ENCODE measurements at regions not wholly inside any gene's neighbourhood (a gene's known extent, or its start where the extent isn't known, plus 50 kb on each side); places are given as distances from the start of the nearest gene placed in this dataset.
"Not testable (repeated sequence)": the region's sequence is repeated elsewhere in the genome, so short reads cannot be mapped to it uniquely, and the experiment has no call there.

DNA sequence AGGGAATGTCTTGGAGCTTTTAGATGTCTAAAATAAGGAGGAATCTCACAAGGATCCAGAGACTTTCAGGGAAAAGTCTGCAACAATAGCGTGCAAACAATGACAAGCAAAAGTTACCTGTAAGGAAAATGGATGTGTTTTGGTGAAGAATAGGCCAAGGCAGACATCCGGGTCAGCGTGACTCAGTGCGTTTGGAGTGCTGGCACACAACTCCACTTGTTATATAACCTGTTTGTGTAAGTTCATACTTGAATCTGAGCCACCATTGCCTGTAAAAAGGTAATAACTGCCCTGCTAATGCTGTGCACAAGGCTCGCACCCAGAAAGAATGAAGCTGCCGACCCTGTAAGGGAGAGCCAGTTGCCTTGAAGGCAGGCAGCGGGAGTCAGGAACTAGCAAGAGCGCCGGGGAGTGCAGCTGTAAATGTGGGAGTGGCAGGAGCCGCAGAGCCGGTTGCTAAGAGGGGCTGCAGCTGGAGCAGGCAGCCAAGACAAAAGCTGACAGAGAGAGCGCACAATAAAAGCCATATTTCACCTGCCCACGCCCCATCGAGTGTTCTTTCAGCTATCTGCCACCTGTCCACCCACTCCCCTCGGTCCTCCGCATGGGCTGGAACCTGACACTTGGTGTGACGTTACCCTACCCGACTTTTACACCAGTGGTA lies 638.5 kb upstream of the MIS18BP1 start:
- no TSS peak for BruUV-seq (replicated peaks)
- peak; percentile 2 for DNase-seq
- Mint-ChIP-seq H3K36me3 (ENCODE audit: insufficient read depth, unreplicated experiment) (no peaks in the 10 kb centered on the region), H3K4me1 (ENCODE audit: low read depth, unreplicated experiment) (no peaks in the 10 kb centered on the region), H3K27me3 (ENCODE audit: unreplicated experiment) (no peaks in the 10 kb centered on the region), H3K9me3 (ENCODE audit: low read depth, unreplicated experiment) (peaks cover 8% of the 10 kb centered on the region), H3K27ac (ENCODE audit: unreplicated experiment) (no peak overlapping the region), H3K4me3 (ENCODE audit: low read depth, unreplicated experiment) (peak overlapping the region; percentile 22)
- CTCF ChIA-PET = no interaction called here
- TF ChIP-seq, protein P1, sequence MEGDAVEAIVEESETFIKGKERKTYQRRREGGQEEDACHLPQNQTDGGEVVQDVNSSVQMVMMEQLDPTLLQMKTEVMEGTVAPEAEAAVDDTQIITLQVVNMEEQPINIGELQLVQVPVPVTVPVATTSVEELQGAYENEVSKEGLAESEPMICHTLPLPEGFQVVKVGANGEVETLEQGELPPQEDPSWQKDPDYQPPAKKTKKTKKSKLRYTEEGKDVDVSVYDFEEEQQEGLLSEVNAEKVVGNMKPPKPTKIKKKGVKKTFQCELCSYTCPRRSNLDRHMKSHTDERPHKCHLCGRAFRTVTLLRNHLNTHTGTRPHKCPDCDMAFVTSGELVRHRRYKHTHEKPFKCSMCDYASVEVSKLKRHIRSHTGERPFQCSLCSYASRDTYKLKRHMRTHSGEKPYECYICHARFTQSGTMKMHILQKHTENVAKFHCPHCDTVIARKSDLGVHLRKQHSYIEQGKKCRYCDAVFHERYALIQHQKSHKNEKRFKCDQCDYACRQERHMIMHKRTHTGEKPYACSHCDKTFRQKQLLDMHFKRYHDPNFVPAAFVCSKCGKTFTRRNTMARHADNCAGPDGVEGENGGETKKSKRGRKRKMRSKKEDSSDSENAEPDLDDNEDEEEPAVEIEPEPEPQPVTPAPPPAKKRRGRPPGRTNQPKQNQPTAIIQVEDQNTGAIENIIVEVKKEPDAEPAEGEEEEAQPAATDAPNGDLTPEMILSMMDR (IDR thresholded peaks at IDR 0.05; ENCODE audit: unreplicated experiment) = no peak
- intact Hi-C loops (cut with micrococcal nuclease; ENCODE audit: unreplicated experiment) = no loop called here

DNA sequence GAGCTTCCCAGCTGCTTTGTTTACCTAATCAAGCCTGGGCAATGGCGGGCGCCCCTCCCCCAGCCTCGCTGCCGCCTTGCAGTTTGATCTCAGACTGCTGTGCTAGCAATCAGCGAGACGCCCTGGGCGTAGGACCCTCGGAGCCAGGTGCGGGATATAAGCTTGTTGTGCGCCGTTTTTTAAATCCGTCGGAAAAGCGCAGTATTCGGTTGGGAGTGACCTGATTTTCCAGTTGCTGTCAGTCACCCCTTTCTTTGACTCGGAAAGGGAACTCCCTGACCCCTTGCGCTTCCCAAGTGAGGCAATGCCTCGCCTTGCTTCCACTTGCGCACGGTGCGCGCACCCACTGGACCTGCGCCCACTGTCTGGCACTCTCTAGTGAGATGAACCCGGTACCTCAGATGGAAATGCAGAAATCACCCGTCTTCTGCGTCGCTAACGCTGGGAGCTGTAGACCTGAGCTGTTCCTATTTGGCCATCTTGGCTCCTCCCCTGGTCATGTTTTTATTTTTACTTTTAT lies 635.8 kb upstream of the MIS18BP1 start:
- intact Hi-C loops (cut with micrococcal nuclease; ENCODE audit: unreplicated experiment); DNase-seq; H3K9me3 Mint-ChIP-seq (ENCODE audit: low read depth, unreplicated experiment); H3K27ac Mint-ChIP-seq (ENCODE audit: unreplicated experiment); H3K4me3 Mint-ChIP-seq (ENCODE audit: low read depth, unreplicated experiment); BruUV-seq (replicated peaks); CTCF ChIA-PET; H3K27me3 Mint-ChIP-seq (ENCODE audit: unreplicated experiment); H3K36me3 Mint-ChIP-seq (ENCODE audit: insufficient read depth, unreplicated experiment); H3K4me1 Mint-ChIP-seq (ENCODE audit: low read depth, unreplicated experiment): not testable (repeated sequence)

- H3K27ac Mint-ChIP-seq (ENCODE audit: unreplicated experiment) = no peak overlapping the region
- DNase-seq = no peak
- H3K4me3 Mint-ChIP-seq (ENCODE audit: low read depth, unreplicated experiment) = no peak overlapping the region
- H3K36me3 Mint-ChIP-seq (ENCODE audit: insufficient read depth, unreplicated experiment) = no peaks in the 10 kb centered on the region
- H3K9me3 Mint-ChIP-seq (ENCODE audit: low read depth, unreplicated experiment) = no peaks in the 10 kb centered on the region
- intact Hi-C loops (cut with micrococcal nuclease; ENCODE audit: unreplicated experiment) = no loop called here
- no peaks in the 10 kb centered on the region for H3K27me3 Mint-ChIP-seq (ENCODE audit: unreplicated experiment)
- CTCF ChIA-PET = interaction anchor here (0.6 kb wide), 1 partner anchor 18 kb away, joined by 3 read pairs; no protein-coding TSS in a partner anchor
- H3K4me1 Mint-ChIP-seq (ENCODE audit: low read depth, unreplicated experiment) = no peaks in the 10 kb centered on the region
- BruUV-seq (replicated peaks) = no TSS peak
- TF ChIP-seq, protein P1 (IDR thresholded peaks at IDR 0.05; ENCODE audit: unreplicated experiment) = no peak
Measured at GRCh38 chr14:45877981-45878380, 625.0 kb upstream of the MIS18BP1 start.

- no TSS peak for BruUV-seq (replicated peaks)
- peaks cover 11% of the 10 kb centered on the region for H3K9me3 Mint-ChIP-seq (ENCODE audit: low read depth, unreplicated experiment)
- H3K4me1 Mint-ChIP-seq (ENCODE audit: low read depth, unreplicated experiment) = no peaks in the 10 kb centered on the region
- no peaks in the 10 kb centered on the region for H3K36me3 Mint-ChIP-seq (ENCODE audit: insufficient read depth, unreplicated experiment)
- intact Hi-C loops (cut with micrococcal nuclease; ENCODE audit: unreplicated experiment) = no loop called here
- CTCF ChIA-PET = no interaction called here
- TF ChIP-seq, protein P1 (IDR thresholded peaks at IDR 0.05; ENCODE audit: unreplicated experiment) = no peak
- no peak overlapping the region for H3K4me3 Mint-ChIP-seq (ENCODE audit: low read depth, unreplicated experiment)
- no peaks in the 10 kb centered on the region for H3K27me3 Mint-ChIP-seq (ENCODE audit: unreplicated experiment)
- DNase-seq = no peak
- no peak overlapping the region for H3K27ac Mint-ChIP-seq (ENCODE audit: unreplicated experiment)
Measured at GRCh38 chr14:45868863-45869262, 615.9 kb upstream of the MIS18BP1 start.

DNA sequence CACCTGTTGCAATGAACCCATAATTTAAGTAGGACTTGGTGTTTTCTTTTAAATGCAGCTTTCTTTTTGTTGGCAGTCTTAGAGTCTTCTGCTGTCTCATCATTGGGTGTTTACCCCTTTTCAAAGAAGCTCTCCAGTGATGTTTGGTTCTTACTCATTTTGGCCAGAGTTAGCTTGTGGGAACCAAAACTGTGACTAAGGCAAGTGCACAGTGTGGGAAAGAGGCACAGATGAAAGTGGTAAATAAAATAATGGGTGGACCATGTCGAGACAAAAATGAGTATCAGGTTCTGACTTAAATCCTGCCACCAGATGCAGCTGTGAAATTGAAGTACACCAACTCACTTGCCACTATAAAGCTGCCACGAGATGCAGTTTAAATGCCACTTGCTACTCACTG lies 615.4 kb upstream of the MIS18BP1 start:
- no peaks in the 10 kb centered on the region for H3K27me3 Mint-ChIP-seq (ENCODE audit: unreplicated experiment)
- no peak overlapping the region for H3K27ac Mint-ChIP-seq (ENCODE audit: unreplicated experiment)
- H3K4me1 Mint-ChIP-seq (ENCODE audit: low read depth, unreplicated experiment) = no peaks in the 10 kb centered on the region
- H3K4me3 Mint-ChIP-seq (ENCODE audit: low read depth, unreplicated experiment) = no peak overlapping the region
- BruUV-seq (replicated peaks) = no TSS peak
- CTCF ChIA-PET = no interaction called here
- DNase-seq = no peak
- intact Hi-C loops (cut with micrococcal nuclease; ENCODE audit: unreplicated experiment) = no loop called here
- TF ChIP-seq, protein P1 (IDR thresholded peaks at IDR 0.05; ENCODE audit: unreplicated experiment) = no peak
- no peaks in the 10 kb centered on the region for H3K36me3 Mint-ChIP-seq (ENCODE audit: insufficient read depth, unreplicated experiment)
- peaks cover 11% of the 10 kb centered on the region for H3K9me3 Mint-ChIP-seq (ENCODE audit: low read depth, unreplicated experiment)

Data from Calu3 (cell line).